ENCODE measurements at regions not wholly inside any gene's neighbourhood (a gene's known extent, or its start where the extent isn't known, plus 50 kb on each side); places are given as distances from the start of the nearest gene placed in this dataset.

- 85% methylated on average over 10 of the region's 10 CpGs for WGBS
- Histone ChIP-seq H3K9me3 (no peaks in the 10 kb centered on the region), H3K27me3 (replicated peaks; ENCODE audit: insufficient read depth) (no peaks in the 10 kb centered on the region), H3K27ac (no peak overlapping the region), H3K4me3 (no peak overlapping the region), H3K4me1 (replicated peaks) (peaks cover 6% of the 10 kb centered on the region), H3K36me3 (no peaks in the 10 kb centered on the region)
- intact Hi-C loops (cut with DNase I): no loop called here
- peak; percentile 3 for DNase-seq (ENCODE audit: low spot score)
- TF ChIP-seq CTCF (IDR thresholded peaks at IDR 0.05) (no peak), POLR2A (IDR thresholded peaks at IDR 0.05) (no peak), POLR2AphosphoS5 (IDR thresholded peaks at IDR 0.05) (no peak)
Observed at GRCh38 chr15:31271224-31271635, 55.4 kb upstream of the KLF13 start.

- DNase-seq (ENCODE audit: low spot score): peak; percentile 3
- intact Hi-C loops (cut with DNase I): no loop called here
- no peaks in the 10 kb centered on the region for H3K9me3 ChIP-seq
- 59% methylated on average over 12 of the region's 12 CpGs for WGBS
- no peaks in the 10 kb centered on the region for H3K27me3 ChIP-seq (replicated peaks; ENCODE audit: insufficient read depth)
- peaks cover 6% of the 10 kb centered on the region for H3K4me1 ChIP-seq (replicated peaks)
- H3K36me3 ChIP-seq: no peaks in the 10 kb centered on the region
- TF ChIP-seq POLR2A (IDR thresholded peaks at IDR 0.05) (no peak), POLR2AphosphoS5 (IDR thresholded peaks at IDR 0.05) (no peak), CTCF (IDR thresholded peaks at IDR 0.05) (no peak)
- no peak overlapping the region for H3K4me3 ChIP-seq
- no peak overlapping the region for H3K27ac ChIP-seq
Observed at GRCh38 chr15:31271711-31272557, 54.7 kb upstream of the KLF13 start.

GRCh38 chr15:31272558-31273257 lies 53.9 kb upstream of the KLF13 start:
- peak; percentile 13 for DNase-seq (ENCODE audit: low spot score)
- no peak overlapping the region for H3K4me3 ChIP-seq
- 74% methylated on average over 14 of the region's 14 CpGs for WGBS
- no peaks in the 10 kb centered on the region for H3K9me3 ChIP-seq
- TF ChIP-seq POLR2A (IDR thresholded peaks at IDR 0.05) (no peak), POLR2AphosphoS5 (IDR thresholded peaks at IDR 0.05) (no peak), CTCF (IDR thresholded peaks at IDR 0.05) (no peak)
- no peak overlapping the region for H3K27ac ChIP-seq
- no peaks in the 10 kb centered on the region for H3K36me3 ChIP-seq
- peaks cover 6% of the 10 kb centered on the region for H3K4me1 ChIP-seq (replicated peaks)
- intact Hi-C loops (cut with DNase I): no loop called here
- H3K27me3 ChIP-seq (replicated peaks; ENCODE audit: insufficient read depth): no peaks in the 10 kb centered on the region

- TF ChIP-seq POLR2AphosphoS5 (IDR thresholded peaks at IDR 0.05) (no peak), POLR2A (IDR thresholded peaks at IDR 0.05) (no peak), CTCF (IDR thresholded peaks at IDR 0.05) (no peak)
- Histone ChIP-seq H3K9me3 (no peaks in the 10 kb centered on the region), H3K36me3 (no peaks in the 10 kb centered on the region), H3K4me3 (no peak overlapping the region), H3K27ac (no peak overlapping the region), H3K27me3 (replicated peaks; ENCODE audit: insufficient read depth) (no peaks in the 10 kb centered on the region), H3K4me1 (replicated peaks) (peaks cover 6% of the 10 kb centered on the region)
- intact Hi-C loops (cut with DNase I): no loop called here
- WGBS: 94% methylated on average over 20 of the region's 20 CpGs
- peak; percentile 3 for DNase-seq (ENCODE audit: low spot score)
Observed at GRCh38 chr15:31273258-31273941, 53.2 kb upstream of the KLF13 start.

All from prostate gland (tissue), 2 donors.